C4-2B (cell line): ENCODE measurements at regions not wholly inside any gene's neighbourhood (a gene's known extent, or its start where the extent isn't known, plus 50 kb on each side); places are given as distances from the start of the nearest gene placed in this dataset.

ENCODE experiments used
- CTCF ChIP-seq: fragments of 450-650 bp; conservative IDR thresholded peaks from 2 replicates; pipeline ENCODE4 v1.5.1; 2017; ENCODE audit warnings: mild to moderate bottlenecking
- ZFX ChIP-seq: fragments of 450-650 bp; IDR thresholded peaks from 2 replicates; pipeline ENCODE4 v1.6.1; 2017

- TF ChIP-seq CTCF (no peak), ZFX (no peak)
These were observed 248.2 kb upstream of the ADAMTS9 start for GRCh38 chr3:64935971-64936370.
